ENCODE measurements at regions not wholly inside any gene's neighbourhood (a gene's known extent, or its start where the extent isn't known, plus 50 kb on each side); places are given as distances from the start of the nearest gene placed in this dataset.

DNA sequence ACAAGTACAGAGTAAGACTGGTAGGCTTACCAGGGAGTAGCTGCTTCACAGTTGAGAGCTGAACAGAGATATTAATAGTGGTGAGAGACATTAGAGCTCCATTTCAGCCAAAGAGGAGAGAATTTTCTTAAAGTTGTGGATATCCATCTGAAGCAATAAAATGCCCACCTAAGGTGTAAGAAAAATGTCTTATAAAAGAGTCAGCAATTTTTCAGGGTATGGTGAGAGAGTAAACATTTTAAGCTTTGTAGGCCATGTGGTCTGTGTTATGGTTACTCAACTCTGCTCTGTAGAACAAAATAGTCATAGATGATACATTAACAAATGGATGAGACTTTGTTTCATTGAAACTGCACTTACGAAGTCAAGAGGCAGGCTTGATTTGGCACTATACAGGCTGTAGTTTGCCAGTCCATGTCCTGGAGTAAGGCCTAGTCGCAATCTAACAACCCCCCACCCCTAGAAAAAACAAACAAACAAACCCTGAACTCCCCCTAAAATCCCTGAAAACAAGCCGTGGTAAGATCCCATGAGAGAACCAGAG lies 945.4 kb upstream of the SEMA6A start:
- TF ChIP-seq, protein P1, sequence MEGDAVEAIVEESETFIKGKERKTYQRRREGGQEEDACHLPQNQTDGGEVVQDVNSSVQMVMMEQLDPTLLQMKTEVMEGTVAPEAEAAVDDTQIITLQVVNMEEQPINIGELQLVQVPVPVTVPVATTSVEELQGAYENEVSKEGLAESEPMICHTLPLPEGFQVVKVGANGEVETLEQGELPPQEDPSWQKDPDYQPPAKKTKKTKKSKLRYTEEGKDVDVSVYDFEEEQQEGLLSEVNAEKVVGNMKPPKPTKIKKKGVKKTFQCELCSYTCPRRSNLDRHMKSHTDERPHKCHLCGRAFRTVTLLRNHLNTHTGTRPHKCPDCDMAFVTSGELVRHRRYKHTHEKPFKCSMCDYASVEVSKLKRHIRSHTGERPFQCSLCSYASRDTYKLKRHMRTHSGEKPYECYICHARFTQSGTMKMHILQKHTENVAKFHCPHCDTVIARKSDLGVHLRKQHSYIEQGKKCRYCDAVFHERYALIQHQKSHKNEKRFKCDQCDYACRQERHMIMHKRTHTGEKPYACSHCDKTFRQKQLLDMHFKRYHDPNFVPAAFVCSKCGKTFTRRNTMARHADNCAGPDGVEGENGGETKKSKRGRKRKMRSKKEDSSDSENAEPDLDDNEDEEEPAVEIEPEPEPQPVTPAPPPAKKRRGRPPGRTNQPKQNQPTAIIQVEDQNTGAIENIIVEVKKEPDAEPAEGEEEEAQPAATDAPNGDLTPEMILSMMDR (IDR thresholded peaks at IDR 0.05; ENCODE audit: insufficient read depth, low read length, poor library complexity, severe bottlenecking) = no peak
- Histone ChIP-seq H3K4me3 (ENCODE audit: low read depth, low read length) (no peak overlapping the region), H3K36me3 (ENCODE audit: control insufficient read depth, insufficient read depth, low read length) (no peaks in the 10 kb centered on the region), H3K27me3 (ENCODE audit: control insufficient read depth, insufficient read depth, low read length) (no peaks in the 10 kb centered on the region)
- no peak for DNase-seq (ENCODE audit: low read depth)

GRCh38 chr5:117504305-117504704 lies 929.7 kb upstream of the SEMA6A start:
- TF ChIP-seq, protein P1 (IDR thresholded peaks at IDR 0.05; ENCODE audit: insufficient read depth, low read length, poor library complexity, severe bottlenecking) = no peak
- H3K36me3 ChIP-seq (ENCODE audit: control insufficient read depth, insufficient read depth, low read length) = no peaks in the 10 kb centered on the region
- H3K4me3 ChIP-seq (ENCODE audit: low read depth, low read length) = no peak overlapping the region
- no peaks in the 10 kb centered on the region for H3K27me3 ChIP-seq (ENCODE audit: control insufficient read depth, insufficient read depth, low read length)
- DNase-seq (ENCODE audit: low read depth) = no peak

DNA sequence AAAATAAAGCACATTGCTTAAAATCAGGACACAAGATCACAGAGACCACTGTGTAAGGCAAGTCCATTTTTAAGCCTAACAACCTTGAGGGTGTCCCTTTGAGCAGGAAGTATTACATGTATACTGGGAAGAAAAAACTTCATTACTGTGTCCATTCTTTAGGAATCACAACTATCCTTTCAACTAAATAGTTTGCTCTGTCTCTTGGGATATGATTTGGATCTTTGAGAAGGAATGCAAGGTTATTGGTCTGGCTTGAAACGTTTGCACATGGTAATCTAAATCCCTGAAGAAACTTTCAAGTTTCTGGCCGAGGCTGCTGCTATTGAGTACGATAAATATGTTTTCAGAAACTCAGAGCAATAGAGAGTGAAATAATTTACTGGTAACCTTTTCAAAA lies 923.0 kb upstream of the SEMA6A start:
- TF ChIP-seq, protein P1 (IDR thresholded peaks at IDR 0.05; ENCODE audit: insufficient read depth, low read length, poor library complexity, severe bottlenecking) = no peak
- no peak for DNase-seq (ENCODE audit: low read depth)
- Histone ChIP-seq H3K27me3 (ENCODE audit: control insufficient read depth, insufficient read depth, low read length) (no peaks in the 10 kb centered on the region), H3K36me3 (ENCODE audit: control insufficient read depth, insufficient read depth, low read length) (no peaks in the 10 kb centered on the region), H3K4me3 (ENCODE audit: low read depth, low read length) (no peak overlapping the region)

DNA sequence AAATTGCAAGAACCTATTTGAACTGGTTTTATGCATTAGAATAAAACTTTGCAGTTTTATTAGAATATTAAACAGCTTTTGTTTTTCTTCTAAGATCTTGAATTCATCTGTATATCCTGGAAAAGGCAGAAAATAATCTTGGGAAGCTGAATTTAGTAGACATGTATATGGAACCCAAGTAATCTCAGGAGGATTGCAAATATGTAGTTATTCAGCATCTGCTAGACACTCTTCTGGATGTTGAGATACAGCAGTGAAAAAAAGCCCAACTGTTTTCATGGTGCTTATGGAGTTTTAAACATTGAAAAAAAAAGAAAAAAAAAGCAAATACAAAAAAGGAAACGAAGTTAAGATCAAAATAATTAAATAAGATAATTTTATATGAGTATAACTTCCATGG lies 922.2 kb upstream of the SEMA6A start:
- Histone ChIP-seq H3K27me3 (ENCODE audit: control insufficient read depth, insufficient read depth, low read length) (no peaks in the 10 kb centered on the region), H3K4me3 (ENCODE audit: low read depth, low read length) (no peak overlapping the region), H3K36me3 (ENCODE audit: control insufficient read depth, insufficient read depth, low read length) (no peaks in the 10 kb centered on the region)
- TF ChIP-seq, protein P1 (IDR thresholded peaks at IDR 0.05; ENCODE audit: insufficient read depth, low read length, poor library complexity, severe bottlenecking) = no peak
- DNase-seq (ENCODE audit: low read depth) = no peak

GRCh38 chr5:117494188-117494587 lies 919.6 kb upstream of the SEMA6A start:
- Histone ChIP-seq H3K27me3 (ENCODE audit: control insufficient read depth, insufficient read depth, low read length) (no peaks in the 10 kb centered on the region), H3K36me3 (ENCODE audit: control insufficient read depth, insufficient read depth, low read length) (no peaks in the 10 kb centered on the region), H3K4me3 (ENCODE audit: low read depth, low read length) (no peak overlapping the region)
- no peak for DNase-seq (ENCODE audit: low read depth)
- TF ChIP-seq, protein P1 (IDR thresholded peaks at IDR 0.05; ENCODE audit: insufficient read depth, low read length, poor library complexity, severe bottlenecking) = no peak

DNA sequence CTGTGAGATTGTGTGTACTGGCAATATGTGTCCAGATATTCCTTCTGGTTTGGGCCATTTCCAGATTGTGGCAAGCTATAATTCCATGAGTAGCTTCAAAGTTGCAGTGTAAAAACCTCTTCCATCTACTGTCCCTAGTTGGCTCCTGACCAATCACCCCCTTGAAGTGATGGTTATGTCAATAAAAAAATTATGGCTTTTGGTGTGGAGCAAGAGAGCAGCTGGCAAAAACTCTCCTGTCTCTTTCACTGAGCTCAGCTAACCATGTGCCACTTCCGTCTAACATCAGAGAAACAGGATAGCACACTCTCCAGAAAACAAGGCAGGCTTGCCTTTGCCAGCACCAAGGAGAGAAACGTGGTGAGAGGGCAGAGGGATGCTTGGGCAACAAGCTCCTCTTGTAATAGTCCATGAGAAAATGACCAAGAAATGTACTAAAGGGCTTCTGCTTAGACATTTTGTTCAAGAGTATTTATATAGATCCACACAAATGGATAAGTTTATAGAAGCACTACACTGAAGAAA lies 914.4 kb upstream of the SEMA6A start:
- no peaks in the 10 kb centered on the region for H3K36me3 ChIP-seq (ENCODE audit: control insufficient read depth, insufficient read depth, low read length)
- H3K27me3 ChIP-seq (ENCODE audit: control insufficient read depth, insufficient read depth, low read length) = no peaks in the 10 kb centered on the region
- no peak for DNase-seq (ENCODE audit: low read depth)
- H3K4me3 ChIP-seq (ENCODE audit: low read depth, low read length) = no peak overlapping the region
- TF ChIP-seq, protein P1 (IDR thresholded peaks at IDR 0.05; ENCODE audit: insufficient read depth, low read length, poor library complexity, severe bottlenecking) = no peak

Data from kidney epithelial cell (primary cell).